GM19351 (cell line): ENCODE measurements at regions not wholly inside any gene's neighbourhood (a gene's known extent, or its start where the extent isn't known, plus 50 kb on each side); places are given as distances from the start of the nearest gene placed in this dataset.

ENCODE experiments used
- ATAC-seq: cut with Tn5 transposase; IDR thresholded peaks from one replicate; pipeline ENCODE4 v1.9.1; 2021; ENCODE audit warnings: mild to moderate bottlenecking, moderate library complexity; ENCODE audit not compliant: unreplicated experiment

DNA sequence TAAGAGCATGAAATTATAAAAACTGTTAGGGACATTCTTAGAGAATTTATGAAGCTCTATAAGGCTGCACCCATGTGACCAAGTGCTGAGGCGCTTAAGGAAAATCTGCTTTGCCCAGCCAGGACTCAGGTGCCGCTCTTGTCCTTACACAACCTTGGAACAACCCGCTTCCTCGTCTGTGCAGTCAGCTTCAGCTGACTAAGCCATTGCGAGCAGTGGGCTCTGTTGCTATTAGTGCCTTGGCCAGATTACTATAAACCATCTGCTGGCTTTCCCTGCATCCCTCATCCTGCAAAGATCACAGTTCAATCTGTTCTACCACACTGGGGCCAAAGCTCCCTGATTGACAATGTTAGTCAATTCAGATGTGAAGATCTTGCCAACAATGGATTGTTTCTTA is 89.1 kb upstream of the E2F3 start:
- no peak for ATAC-seq

DNA sequence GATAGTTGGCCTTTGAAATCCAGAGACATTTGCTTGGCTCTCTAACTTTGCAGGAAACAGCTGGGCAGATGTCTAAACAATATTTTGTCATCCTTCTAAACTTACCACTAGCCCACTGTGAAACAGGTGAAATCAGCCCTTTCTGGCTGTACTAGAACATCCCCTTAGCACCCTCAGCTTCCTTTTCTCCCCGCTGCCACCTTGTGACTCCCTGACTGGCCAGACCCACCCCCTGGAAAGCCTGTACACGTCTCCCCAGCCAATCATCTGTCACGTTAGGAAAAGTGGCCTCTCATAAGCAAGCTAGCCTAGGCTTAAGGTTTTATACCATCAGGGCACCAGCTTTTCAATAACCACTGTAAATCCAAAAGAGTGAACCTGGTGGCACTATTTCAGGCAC is 88.6 kb upstream of the E2F3 start:
- ATAC-seq: no peak

DNA sequence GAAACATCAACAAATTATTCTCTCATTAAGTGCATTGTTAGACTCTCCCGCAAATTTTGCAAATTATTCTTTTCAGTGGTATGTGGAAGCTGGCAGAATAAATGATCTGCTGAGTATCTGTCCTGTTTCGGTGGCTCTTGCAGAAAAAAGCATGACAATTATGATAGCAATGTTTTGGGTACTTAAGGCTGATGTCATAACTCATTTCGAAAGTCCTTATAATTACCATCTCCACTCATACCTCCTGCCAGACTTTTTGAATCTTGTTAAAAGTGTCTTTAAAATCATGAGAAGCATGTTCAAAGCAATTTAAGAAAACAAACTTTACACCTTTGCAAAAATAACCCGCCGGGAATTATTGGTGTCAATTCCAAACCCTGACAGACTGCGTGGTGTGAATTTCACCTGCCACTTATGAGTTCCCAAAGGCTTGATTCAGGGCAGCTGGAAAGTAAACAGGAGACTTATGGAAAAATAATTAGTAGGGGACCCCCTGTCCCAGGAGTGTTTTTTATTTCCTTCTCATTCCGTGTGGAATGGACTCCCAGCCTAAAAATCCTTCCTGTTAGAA is 87.6 kb upstream of the E2F3 start:
- no peak for ATAC-seq

DNA sequence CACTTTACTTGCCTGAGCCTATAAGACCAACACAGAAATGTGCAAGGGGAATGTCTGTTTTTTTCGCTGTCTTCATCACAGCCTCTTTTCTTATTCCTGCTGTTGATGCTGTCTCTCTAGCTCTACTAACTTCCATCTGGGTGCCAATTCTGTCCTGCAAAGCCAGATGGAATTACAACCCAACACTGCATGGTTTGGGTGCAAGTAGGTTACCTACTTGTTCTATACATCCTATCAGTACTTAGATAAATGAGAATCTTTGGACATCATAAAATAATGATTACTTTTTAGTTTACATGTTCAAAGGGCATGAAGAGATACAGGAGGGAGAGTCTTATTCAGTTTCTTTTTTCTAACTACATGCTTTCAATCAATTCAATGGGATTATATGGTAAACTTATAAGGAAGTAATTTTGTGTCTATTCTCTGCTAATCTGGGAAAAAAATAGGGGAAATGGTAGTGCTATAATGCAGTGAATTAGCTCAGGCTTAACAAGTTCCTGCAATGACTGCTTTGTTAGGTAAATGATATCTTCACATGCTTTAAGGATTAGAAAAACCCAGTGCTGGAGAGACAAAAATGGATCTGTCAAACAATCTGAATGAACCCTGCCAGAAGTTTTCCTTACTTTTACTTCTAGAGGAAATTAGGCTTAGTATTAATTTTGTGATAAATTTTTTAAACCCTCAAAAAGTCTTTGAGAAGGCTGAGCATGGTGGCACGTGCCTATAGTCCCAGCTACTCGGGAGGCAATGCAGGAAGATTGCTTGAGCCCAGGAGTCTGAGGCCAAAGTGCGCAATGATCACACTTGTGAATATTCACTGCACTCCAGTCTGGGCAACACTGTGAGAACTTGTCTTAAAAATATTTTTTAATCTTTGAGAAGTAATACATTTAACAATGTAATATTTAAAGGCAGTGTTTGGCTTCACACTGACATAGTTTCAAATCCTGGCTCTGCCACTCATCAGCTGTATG is 86.5 kb upstream of the E2F3 start:
- ATAC-seq: no peak

DNA sequence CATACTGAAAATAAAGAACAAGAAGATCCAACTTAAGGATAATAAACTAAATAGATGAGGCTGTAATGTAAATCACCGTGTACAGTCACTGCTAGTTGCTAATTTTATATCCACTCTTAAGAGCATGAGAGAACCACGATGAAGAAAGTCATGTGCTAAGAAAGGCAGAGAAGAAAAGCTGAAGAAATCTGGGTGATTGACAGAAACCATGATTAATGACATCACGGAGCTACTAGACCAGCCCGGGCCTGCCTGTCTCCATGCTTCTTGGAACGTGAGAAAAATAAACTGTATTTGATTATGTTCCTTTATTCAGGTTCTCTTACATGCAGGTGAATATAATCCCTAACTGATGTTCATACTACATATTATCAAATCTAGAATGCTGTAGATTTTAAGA is 84.2 kb upstream of the E2F3 start:
- ATAC-seq: no peak

DNA sequence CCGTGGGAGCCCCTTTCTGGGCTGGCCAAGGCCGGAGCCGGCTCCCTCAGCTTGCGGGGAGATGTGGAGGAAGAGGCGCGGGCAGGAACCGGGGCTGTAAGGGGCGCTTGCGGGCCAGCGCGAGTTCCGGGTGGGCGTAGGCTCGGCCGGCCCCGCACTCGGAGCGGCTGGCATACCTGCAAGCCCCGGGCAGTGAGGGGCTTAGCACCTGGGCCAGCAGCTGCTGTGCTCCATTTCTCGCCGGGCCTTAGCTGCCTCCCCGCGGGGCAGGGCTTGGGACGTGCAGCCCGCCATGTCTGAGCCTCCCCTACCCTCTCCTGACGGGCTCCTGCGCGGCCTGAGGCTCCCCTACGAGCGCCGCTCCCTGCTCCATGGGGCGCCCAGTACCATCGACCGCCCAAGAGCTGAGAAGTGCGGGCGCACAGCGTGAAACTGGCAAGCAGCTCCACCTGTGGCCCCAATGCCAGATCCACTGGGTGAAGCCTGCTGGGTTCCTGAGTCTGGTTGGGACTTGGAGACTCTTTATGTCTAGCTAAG is 82.8 kb upstream of the E2F3 start:
- ATAC-seq: no peak

DNA sequence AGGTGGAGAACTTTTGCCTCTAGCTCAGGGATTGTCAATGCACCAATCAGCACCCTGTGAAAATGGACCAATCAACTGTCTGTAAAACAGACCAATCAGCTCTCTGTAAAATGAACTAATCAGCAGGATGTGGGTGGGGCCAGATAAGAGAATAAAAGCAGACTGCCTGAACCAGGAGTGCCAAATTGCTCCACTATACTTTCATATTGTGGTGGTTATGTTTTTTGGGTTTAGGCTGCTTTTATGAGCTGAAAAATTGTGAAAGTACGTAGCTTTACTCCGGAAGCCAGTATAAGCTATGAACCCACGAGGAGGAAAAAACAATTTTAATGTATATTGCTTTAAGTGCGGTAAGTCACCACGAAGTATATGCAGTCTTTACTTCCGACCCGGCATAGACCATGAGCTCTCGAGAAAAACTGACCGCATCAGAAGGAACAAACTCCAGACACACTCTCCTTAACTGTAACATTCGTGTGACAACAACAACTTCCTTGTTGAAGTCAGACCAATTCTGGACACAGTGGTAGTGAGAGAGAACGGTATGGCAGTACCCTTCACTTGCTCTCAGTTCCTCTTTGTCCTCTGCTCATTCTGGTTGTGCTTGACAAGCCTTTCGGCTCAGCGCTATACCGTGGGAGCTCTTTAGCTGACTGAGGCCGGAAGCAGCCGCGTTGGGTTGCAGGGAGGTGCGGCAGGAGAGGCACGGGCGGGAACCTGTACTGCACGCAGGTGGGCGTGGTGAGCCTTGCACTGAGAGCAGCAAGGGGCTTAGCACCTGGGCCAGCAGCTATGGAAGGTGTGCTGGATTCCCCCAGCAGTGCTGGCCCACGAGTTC is 81.9 kb upstream of the E2F3 start:
- ATAC-seq: peak; percentile 97

DNA sequence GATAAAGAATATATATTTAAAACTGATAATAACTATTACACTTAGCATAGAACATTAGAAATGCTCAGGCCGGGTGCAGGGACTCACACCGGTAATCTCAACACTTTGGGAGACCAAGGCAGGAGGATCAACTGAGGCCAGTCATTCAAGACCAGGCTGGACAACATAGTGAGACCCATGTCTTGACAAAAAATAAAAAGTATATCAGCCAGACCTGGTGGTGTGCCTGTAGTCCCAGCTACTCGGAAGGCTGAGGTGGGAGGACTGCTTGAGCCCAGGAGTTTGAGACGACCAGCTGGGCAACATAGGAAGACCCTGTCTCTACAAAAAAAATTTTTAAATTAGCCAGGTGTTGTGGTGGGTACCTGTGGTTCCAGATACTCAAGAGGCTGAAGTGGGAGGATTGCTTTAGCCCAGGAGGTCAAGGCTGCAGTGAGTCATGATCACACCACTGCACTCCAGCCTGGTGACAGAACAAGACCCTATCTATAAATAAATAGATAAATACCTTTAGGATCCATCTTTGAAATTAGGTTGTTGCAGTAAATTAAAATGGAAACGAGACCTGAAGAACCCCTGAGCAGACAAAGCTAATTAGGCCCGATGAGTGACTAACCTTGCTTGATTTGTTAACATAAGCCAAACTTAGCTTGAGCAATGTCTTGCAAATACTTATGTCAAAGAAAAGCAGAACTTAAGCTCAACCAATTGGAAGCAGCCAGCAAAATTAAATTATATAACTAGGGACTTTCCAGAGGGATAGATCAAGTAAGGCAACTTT is 75.8 kb upstream of the E2F3 start:
- ATAC-seq: no peak

DNA sequence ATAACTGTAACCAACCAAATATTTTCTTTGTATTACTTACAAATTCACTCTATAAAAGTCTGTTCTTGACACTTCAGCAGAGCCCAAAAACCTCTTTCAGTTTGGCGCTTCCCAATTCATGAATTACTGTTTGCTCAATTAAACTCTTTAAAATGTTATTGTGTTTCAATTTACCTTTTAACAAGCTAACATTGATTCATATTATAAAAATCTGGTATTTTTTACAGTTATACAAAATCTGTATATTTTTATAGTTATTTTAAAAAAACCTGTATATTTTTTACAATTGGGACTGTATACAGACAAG is 75.3 kb upstream of the E2F3 start:
- no peak for ATAC-seq

DNA sequence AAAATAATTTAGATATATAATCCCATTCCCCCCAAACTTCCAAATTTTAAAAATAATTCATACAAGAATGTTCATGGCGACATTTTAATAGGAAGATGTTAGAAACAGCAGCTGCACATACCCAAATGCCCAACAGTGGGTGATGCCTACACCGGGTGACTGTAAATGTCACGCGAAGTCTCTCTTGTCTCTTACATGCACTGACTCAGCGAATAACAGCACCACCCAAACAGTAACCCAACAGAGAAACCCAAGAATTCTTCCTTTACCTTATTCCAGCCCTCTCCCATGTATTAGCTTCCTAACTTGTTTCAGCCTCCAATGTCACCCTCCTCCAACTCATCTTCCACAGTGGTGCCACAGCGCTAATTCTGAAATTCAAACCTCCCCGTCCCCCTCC is 74.5 kb upstream of the E2F3 start:
- no peak for ATAC-seq

DNA sequence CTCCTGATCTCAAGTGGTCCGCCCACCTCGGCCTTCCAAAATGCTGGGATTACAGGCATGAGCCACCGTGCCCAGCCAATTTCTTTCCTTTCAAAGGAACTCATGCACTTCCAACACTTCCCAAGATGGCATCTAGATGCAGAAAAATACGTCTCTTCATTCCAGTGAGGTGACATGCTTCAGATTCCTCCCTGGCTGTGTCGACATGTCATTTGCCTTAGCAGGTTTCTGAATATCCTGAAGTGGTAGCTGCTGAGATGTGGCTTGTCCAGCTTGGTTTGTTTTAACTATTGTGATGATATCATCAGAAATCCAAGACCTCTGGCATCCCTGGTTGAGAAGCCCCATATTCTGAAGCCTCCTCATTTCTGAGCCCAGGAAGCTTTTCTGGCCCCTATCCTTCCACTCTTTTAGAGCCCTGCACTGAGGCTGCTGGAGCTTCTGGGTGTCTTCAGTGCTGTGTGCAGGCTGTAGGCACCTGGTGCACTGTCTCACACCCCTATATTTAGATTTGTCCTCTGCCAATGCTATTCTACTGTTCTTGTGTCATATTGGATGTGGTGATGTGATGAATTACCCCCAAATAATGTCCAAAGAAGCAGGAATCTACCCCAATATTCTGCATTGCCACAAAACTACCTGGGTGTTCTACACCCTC is 73.3 kb upstream of the E2F3 start:
- no peak for ATAC-seq

DNA sequence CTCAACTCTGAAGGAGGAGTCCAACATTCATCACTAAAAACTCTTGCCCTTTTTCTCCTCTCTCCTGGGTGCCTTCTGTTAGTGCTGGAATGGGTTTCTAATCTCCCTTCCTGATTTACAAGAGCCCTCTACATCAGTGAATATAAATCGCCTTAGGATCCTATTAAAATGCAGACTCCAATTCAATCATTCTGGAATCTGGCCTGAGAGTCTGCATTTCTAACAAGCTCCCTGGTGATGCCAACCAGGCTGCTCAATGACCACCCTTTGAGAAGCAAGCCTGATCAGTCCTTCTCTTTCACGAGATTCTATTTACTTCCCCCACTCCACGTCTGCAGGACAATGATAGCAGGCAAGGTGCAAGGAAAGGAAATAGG is 72.8 kb upstream of the E2F3 start:
- no peak for ATAC-seq

DNA sequence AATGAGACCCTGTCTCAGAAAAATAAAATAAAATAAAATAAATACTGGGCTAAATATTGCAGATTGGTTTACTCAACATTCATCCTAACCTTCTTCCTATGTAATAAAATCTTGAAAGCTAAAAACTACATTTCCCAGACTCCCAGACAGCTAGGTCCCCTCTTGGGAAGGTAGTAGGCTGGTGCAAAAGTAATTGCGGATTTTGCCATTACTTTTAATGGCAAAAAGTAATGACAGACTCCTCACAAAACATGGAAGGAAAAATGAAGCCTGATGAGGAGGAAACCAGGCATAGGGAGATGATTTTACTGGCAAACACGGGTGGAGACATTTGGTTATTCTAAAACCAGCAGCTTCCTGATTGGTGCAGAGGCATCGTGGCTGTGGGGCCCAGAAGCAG is 70.6 kb upstream of the E2F3 start:
- no peak for ATAC-seq

DNA sequence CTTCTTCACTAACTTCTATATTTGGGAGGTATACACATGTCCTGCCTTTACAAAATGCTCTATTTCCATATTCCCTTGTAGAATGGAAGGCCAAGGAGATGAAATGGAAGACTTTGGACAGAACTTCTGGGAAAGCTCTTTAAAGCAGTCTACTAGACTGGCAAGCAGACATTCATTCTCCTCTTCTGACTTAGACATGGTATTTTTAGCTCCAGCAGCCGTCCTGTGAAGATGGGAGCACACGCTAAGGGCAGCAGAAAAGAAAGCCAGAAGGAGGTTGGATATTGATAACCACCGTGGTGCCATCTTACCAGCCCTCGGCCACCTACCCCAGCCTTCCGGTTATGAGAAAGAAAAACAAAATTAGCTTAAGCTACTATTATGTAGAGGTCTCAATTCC is 70.1 kb upstream of the E2F3 start:
- ATAC-seq: no peak

DNA sequence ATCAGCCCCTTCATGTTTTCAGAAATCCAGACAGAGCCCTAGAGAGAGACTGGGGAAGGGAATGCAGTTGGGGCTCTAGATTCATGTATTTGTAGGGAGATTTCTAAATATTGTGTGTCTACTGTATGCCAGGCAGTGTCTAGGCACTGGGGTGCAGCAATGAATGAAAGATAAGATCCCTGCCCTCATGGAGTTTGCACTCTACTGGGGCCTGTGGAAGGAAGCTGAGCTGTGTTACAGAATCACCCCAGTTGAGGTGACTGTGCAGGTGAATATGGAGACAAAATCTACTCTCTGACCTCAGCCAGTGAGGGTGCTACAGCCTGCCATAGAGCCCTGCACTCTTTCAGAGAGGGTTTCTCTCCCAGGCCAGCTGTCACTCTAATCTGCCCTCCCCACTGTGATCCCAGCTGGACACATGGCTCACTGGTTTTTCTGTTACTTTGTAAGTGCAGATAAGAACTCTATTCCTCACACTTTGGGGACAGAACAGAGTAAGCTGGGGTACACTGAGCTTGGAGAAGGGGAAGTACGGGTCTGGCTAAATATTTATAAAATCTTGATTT is 69.2 kb upstream of the E2F3 start:
- ATAC-seq: no peak

DNA sequence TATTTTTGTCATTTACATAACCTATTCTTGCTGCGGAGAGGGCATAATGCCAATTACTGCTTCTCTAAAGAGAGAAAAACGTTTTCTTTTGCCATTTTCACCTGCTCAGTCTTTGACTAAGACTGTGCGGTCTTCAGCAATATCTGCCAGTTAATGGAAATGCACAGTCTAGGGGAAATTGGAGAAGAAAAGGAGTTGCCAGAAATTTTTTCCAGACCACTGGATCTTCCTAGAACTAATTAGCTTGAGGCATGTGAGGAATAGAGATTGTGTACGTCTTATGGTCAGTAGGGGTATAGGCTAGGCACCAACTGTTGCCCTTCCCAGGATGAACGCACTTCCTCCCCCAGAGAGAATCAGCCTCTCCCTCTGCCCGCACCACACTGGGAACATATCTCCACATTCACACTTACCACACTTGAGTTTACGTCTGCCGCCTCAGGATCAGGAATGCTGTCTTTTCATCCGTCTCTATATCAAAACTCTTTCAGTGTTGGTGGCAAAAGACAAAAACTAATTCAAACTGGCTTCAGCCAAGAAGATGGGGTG is 67.9 kb upstream of the E2F3 start:
- ATAC-seq: no peak

DNA sequence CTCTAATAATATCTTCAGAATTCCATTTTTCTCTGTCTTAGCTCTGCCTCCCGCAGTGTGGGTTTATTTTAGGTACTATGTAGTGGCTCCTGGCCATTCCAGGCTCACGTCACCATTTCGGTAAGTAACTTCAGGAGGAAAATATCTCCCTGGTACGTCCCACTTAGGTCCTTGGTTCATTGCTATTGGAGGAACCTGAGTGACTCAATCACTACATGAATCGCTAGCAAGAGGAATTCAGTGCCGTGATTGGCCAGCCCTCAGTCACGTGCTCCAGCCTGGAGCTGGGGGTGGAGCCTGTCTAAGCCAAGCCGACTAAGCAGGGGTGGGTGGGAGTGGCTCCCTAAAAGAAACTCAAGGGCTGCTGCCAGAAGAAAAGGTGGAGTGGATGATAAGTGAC is 67.3 kb upstream of the E2F3 start:
- no peak for ATAC-seq

DNA sequence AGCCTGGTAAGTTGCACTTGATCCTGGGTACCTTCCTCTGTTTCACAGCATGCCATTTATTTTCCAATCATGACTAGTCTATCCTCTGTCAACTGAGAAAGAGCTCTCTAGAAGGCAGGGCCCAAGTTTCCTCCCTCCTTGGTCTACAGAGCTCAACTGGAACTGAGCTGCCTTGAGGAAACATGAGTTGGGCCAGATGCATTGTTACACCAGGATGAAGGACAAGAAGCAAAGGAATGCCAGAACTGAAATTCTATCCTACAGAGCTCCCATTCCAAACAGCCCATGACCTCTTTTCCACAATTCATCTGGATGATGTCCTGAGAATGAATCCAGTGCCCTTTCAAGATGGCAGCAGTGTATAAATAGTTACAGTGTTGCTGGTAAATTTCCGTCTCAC is 66.7 kb upstream of the E2F3 start:
- ATAC-seq: no peak

DNA sequence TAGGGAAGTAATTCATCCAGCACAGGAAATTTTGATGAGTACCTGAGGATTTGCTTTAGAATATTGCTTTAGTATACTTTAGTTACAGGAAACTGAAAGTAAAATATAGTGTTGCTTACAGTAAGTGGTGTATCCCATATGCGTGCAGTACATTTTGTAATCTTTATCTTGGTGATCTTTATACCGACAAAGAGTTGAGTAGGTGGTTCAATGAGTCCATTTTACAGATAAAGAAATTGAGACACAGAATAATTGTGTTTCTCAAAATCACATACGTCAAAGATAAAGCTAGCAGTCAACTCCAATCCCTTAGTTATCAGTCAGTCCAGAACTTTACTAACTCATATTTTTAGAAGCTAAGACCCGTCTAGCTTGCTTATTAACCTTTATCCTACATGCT is 65.8 kb upstream of the E2F3 start:
- ATAC-seq: no peak

DNA sequence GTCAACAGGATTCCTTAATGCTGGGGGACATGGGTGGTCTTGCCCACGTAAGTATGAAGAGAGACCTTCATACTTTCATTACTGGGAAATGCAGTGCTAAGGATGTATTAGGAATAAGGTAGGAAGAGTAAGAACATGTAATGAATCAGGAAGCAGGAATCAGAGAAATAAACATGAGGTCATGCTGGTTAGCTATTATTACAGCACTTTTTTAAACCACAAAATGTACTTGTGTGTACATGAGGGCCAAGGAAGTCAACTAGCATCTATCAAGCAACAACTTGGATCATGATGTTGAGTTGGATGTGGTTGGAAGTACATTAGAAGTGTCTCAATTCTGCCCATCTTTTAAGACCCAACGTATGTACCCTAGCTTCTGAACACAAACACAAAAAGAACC is 63.5 kb upstream of the E2F3 start:
- no peak for ATAC-seq
